ENCODE measurements at regions not wholly inside any gene's neighbourhood (a gene's known extent, or its start where the extent isn't known, plus 50 kb on each side); places are given as distances from the start of the nearest gene placed in this dataset.

DNA sequence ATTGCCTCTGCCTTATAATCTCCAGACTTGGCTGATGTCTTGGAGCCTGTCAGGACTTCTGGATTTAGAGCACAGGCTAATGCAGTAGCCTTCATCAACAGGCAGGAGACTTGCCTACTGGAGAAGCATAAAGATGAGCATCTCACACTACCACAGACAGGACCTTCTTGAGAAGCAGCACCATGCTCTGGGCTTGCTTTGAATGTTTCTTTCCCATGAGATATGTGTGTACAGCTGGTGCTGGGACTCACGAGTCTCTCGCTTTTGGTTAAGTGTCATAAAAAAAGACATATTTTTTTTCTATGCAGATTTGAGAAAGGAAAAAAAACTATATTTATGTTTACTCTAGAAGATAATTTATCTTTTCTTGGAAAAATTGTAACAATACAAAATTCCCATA is 671.3 kb downstream of the MRPL39 start:
- no CpG with 5 or more reads among the region's 2 CpGs for WGBS (ENCODE audit: insufficient coverage, low lambda C conversion rate)
- DNase-seq: no peak
- Histone ChIP-seq H3K36me3 (ENCODE audit: control insufficient read depth, insufficient read depth, low read length) (no peaks in the 10 kb centered on the region), H3K4me3 (ENCODE audit: low read length) (no peak overlapping the region), H3K27me3 (ENCODE audit: control insufficient read depth, insufficient read depth, low read length) (no peaks in the 10 kb centered on the region), H3K4me1 (ENCODE audit: control insufficient read depth, insufficient read depth, low read length) (no peaks in the 10 kb centered on the region), H3K27ac (ENCODE audit: low read length) (no peak overlapping the region), H3K9me3 (ENCODE audit: control insufficient read depth, low read depth, low read length) (no peaks in the 10 kb centered on the region)

- WGBS (ENCODE audit: insufficient coverage, low lambda C conversion rate): no CpG with 5 or more reads among the region's 1 CpG
- Histone ChIP-seq H3K4me3 (ENCODE audit: low read length) (no peak overlapping the region), H3K27ac (ENCODE audit: low read length) (no peak overlapping the region), H3K9me3 (ENCODE audit: control insufficient read depth, low read depth, low read length) (no peaks in the 10 kb centered on the region), H3K36me3 (ENCODE audit: control insufficient read depth, insufficient read depth, low read length) (no peaks in the 10 kb centered on the region), H3K27me3 (ENCODE audit: control insufficient read depth, insufficient read depth, low read length) (no peaks in the 10 kb centered on the region), H3K4me1 (ENCODE audit: control insufficient read depth, insufficient read depth, low read length) (no peaks in the 10 kb centered on the region)
- DNase-seq: no peak
Measured at GRCh38 chr21:24910591-24910990, 696.7 kb downstream of the MRPL39 start.

GRCh38 chr21:24903994-24904635 is 703.2 kb downstream of the MRPL39 start:
- H3K27me3 ChIP-seq (ENCODE audit: control insufficient read depth, insufficient read depth, low read length): no peaks in the 10 kb centered on the region
- H3K9me3 ChIP-seq (ENCODE audit: control insufficient read depth, low read depth, low read length): no peaks in the 10 kb centered on the region
- H3K4me3 ChIP-seq (ENCODE audit: low read length): no peak overlapping the region
- DNase-seq: no peak
- H3K36me3 ChIP-seq (ENCODE audit: control insufficient read depth, insufficient read depth, low read length): no peaks in the 10 kb centered on the region
- 83% methylated on average over 1 of the region's 1 CpG for WGBS (ENCODE audit: insufficient coverage, low lambda C conversion rate)
- H3K27ac ChIP-seq (ENCODE audit: low read length): no peak overlapping the region
- no peaks in the 10 kb centered on the region for H3K4me1 ChIP-seq (ENCODE audit: control insufficient read depth, insufficient read depth, low read length)

DNA sequence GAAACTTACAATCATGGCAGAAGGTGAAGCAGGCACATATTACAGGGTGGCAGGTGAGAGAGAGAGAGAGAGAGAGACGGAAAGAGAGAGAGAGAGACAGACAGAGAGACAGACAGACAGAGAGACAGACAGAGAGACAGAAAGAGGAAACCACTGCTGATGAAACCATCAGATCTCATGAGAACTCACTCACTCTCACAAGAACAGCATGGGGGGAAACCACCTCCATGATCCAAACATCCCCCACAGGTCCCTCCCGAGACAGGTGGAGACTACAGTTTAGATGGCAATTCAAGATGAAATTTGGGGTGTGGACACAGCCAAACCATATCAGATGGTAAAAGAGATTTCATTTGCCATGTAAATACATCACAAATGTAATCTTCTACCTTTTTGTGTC is 708.1 kb downstream of the MRPL39 start:
- Histone ChIP-seq H3K36me3 (ENCODE audit: control insufficient read depth, insufficient read depth, low read length) (no peaks in the 10 kb centered on the region), H3K27me3 (ENCODE audit: control insufficient read depth, insufficient read depth, low read length) (no peaks in the 10 kb centered on the region), H3K27ac (ENCODE audit: low read length) (no peak overlapping the region), H3K9me3 (ENCODE audit: control insufficient read depth, low read depth, low read length) (no peaks in the 10 kb centered on the region), H3K4me3 (ENCODE audit: low read length) (no peak overlapping the region), H3K4me1 (ENCODE audit: control insufficient read depth, insufficient read depth, low read length) (no peaks in the 10 kb centered on the region)
- no CpG with 5 or more reads among the region's 2 CpGs for WGBS (ENCODE audit: insufficient coverage, low lambda C conversion rate)
- DNase-seq: no peak

DNA sequence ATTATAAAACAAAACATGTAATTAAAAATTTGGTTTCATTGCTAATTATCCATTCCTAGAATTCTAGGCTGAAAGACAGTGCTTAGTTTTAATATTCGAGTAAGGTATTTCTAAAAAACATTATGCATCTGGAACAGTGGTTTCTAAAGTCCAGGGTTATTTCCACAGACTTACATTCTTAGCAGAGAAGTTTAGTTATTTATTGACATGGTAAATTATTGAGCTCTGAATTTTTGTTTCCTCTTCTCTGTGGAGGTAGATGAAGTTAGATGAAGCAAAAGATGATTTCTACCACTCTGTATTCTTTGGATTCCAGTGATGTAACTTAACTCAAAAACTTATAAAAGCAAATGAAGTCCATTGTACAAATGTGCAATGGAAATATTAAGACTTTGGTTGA is 709.4 kb downstream of the MRPL39 start:
- Histone ChIP-seq H3K27ac (ENCODE audit: low read length) (no peak overlapping the region), H3K36me3 (ENCODE audit: control insufficient read depth, insufficient read depth, low read length) (no peaks in the 10 kb centered on the region), H3K4me3 (ENCODE audit: low read length) (no peak overlapping the region), H3K27me3 (ENCODE audit: control insufficient read depth, insufficient read depth, low read length) (no peaks in the 10 kb centered on the region), H3K4me1 (ENCODE audit: control insufficient read depth, insufficient read depth, low read length) (no peaks in the 10 kb centered on the region), H3K9me3 (ENCODE audit: control insufficient read depth, low read depth, low read length) (no peaks in the 10 kb centered on the region)
- no peak for DNase-seq
- no CpG with 5 or more reads among the region's 1 CpG for WGBS (ENCODE audit: insufficient coverage, low lambda C conversion rate)

GRCh38 chr21:24896735-24897124 is 710.6 kb downstream of the MRPL39 start:
- Histone ChIP-seq H3K4me3 (ENCODE audit: low read length) (no peak overlapping the region), H3K27ac (ENCODE audit: low read length) (no peak overlapping the region), H3K27me3 (ENCODE audit: control insufficient read depth, insufficient read depth, low read length) (no peaks in the 10 kb centered on the region), H3K36me3 (ENCODE audit: control insufficient read depth, insufficient read depth, low read length) (no peaks in the 10 kb centered on the region), H3K9me3 (ENCODE audit: control insufficient read depth, low read depth, low read length) (no peaks in the 10 kb centered on the region), H3K4me1 (ENCODE audit: control insufficient read depth, insufficient read depth, low read length) (no peaks in the 10 kb centered on the region)
- DNase-seq: no peak

DNA sequence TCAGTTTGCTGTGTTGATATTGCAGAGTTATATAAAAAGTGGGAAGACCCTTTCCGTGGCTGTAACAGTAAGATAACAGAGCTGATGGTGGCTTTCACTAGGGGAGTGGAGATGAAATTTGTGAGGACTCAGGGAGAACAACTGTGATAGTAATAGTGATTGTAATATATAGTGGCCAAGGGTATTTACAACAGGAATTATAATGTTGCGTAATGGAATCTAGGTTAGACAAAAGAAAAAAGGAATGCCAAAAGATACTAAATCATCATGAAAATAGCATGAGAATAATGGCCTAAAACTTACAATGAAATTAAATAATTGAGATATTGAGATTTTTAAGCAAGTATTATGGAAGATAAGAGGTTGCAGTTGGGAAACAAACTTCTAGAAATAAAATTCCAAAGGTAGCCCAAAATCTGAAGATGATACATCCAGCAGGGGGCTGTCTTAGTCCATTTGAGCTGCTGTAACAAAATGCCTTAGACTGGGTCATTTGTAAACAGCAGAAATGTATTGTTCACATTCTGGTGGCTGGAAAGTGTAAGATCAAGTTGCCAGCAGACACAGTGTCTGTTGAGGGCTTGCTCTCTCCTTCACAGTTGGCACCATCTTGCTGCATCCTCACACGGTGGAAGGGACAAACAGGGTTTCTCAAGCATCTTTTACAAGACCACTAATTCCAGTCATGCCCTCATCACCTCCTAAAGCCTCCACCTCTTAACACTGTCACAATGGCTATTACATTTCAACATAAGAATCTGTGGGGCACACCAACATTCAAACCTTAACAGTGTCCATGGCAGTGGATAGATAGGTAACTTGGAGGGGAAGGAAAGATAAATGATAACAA is 711.2 kb downstream of the MRPL39 start:
- Histone ChIP-seq H3K4me3 (ENCODE audit: low read length) (no peak overlapping the region), H3K9me3 (ENCODE audit: control insufficient read depth, low read depth, low read length) (no peaks in the 10 kb centered on the region), H3K36me3 (ENCODE audit: control insufficient read depth, insufficient read depth, low read length) (no peaks in the 10 kb centered on the region), H3K27me3 (ENCODE audit: control insufficient read depth, insufficient read depth, low read length) (no peaks in the 10 kb centered on the region), H3K4me1 (ENCODE audit: control insufficient read depth, insufficient read depth, low read length) (no peaks in the 10 kb centered on the region), H3K27ac (ENCODE audit: low read length) (no peak overlapping the region)
- no peak for DNase-seq
- 73% methylated on average over 3 of the region's 3 CpGs for WGBS (ENCODE audit: insufficient coverage, low lambda C conversion rate)

GRCh38 chr21:24894324-24894723 is 713.0 kb downstream of the MRPL39 start:
- Histone ChIP-seq H3K27me3 (ENCODE audit: control insufficient read depth, insufficient read depth, low read length) (no peaks in the 10 kb centered on the region), H3K4me1 (ENCODE audit: control insufficient read depth, insufficient read depth, low read length) (no peaks in the 10 kb centered on the region), H3K9me3 (ENCODE audit: control insufficient read depth, low read depth, low read length) (no peaks in the 10 kb centered on the region), H3K27ac (ENCODE audit: low read length) (no peak overlapping the region), H3K36me3 (ENCODE audit: control insufficient read depth, insufficient read depth, low read length) (no peaks in the 10 kb centered on the region), H3K4me3 (ENCODE audit: low read length) (no peak overlapping the region)
- DNase-seq: no peak
- WGBS (ENCODE audit: insufficient coverage, low lambda C conversion rate): 91% methylated on average over 1 of the region's 1 CpG

DNA sequence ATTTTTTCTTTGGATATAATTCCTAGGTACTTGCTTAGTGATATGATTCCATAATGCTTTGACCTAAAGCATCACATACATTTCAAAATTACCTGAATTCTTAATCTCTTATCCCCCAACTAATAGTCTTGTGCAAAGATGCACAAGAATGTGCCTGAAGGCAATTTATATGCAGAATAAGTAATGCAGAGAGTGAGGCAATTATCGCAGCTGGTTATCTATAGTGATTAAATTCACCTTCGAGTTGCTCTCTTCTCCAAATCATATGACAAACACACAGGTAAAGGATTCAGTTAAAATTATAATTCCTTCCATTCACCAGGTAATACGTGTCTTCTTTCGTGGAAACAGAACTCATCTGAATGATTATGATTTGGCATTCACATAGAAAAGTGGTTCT is 717.3 kb downstream of the MRPL39 start:
- Histone ChIP-seq H3K27me3 (ENCODE audit: control insufficient read depth, insufficient read depth, low read length) (no peaks in the 10 kb centered on the region), H3K27ac (ENCODE audit: low read length) (no peak overlapping the region), H3K36me3 (ENCODE audit: control insufficient read depth, insufficient read depth, low read length) (no peaks in the 10 kb centered on the region), H3K4me3 (ENCODE audit: low read length) (no peak overlapping the region), H3K4me1 (ENCODE audit: control insufficient read depth, insufficient read depth, low read length) (no peaks in the 10 kb centered on the region), H3K9me3 (ENCODE audit: control insufficient read depth, low read depth, low read length) (no peaks in the 10 kb centered on the region)
- WGBS (ENCODE audit: insufficient coverage, low lambda C conversion rate): 40% methylated on average over 1 of the region's 4 CpGs
- DNase-seq: no peak

- 100% methylated on average over 1 of the region's 2 CpGs for WGBS (ENCODE audit: insufficient coverage, low lambda C conversion rate)
- no peak for DNase-seq
Measured at GRCh38 chr21:24881506-24881905, 725.8 kb downstream of the MRPL39 start.

GRCh38 chr21:24870633-24871032 is 736.6 kb downstream of the MRPL39 start:
- Histone ChIP-seq H3K36me3 (ENCODE audit: control insufficient read depth, insufficient read depth, low read length) (no peaks in the 10 kb centered on the region), H3K27me3 (ENCODE audit: control insufficient read depth, insufficient read depth, low read length) (no peaks in the 10 kb centered on the region)

More at GRCh38 chr21:24881506-24881905, 725.8 kb downstream of the MRPL39 start:
- Histone ChIP-seq H3K9me3 (ENCODE audit: control insufficient read depth, low read depth, low read length) (no peaks in the 10 kb centered on the region), H3K27me3 (ENCODE audit: control insufficient read depth, insufficient read depth, low read length) (no peaks in the 10 kb centered on the region), H3K4me3 (ENCODE audit: low read length) (no peak overlapping the region), H3K4me1 (ENCODE audit: control insufficient read depth, insufficient read depth, low read length) (no peaks in the 10 kb centered on the region), H3K27ac (ENCODE audit: low read length) (no peak overlapping the region), H3K36me3 (ENCODE audit: control insufficient read depth, insufficient read depth, low read length) (no peaks in the 10 kb centered on the region)

More at GRCh38 chr21:24870633-24871032, 736.6 kb downstream of the MRPL39 start:
- Histone ChIP-seq H3K9me3 (ENCODE audit: control insufficient read depth, low read depth, low read length) (no peaks in the 10 kb centered on the region), H3K4me1 (ENCODE audit: control insufficient read depth, insufficient read depth, low read length) (no peaks in the 10 kb centered on the region), H3K4me3 (ENCODE audit: low read length) (no peak overlapping the region), H3K27ac (ENCODE audit: low read length) (no peak overlapping the region)
- WGBS (ENCODE audit: insufficient coverage, low lambda C conversion rate): 80% methylated on average over 1 of the region's 4 CpGs
- DNase-seq: no peak

Data from large intestine (tissue), 3 donors.